Peyer's patch (tissue), 4 donors: ENCODE measurements at regions not wholly inside any gene's neighbourhood (a gene's known extent, or its start where the extent isn't known, plus 50 kb on each side); places are given as distances from the start of the nearest gene placed in this dataset.

Experiments
- DNase-seq, 3 donors: peaks; one replicate each; pipeline ENCODE4 v3.0.0-alpha.2; 2017 to 2019
- H3K27ac ChIP-seq, 4 donors: fragments of 200-600 bp; sonication (generic); one replicate each; pipeline ENCODE4 v1.5.1; 2016 to 2019
- H3K27me3 ChIP-seq, 2 donors: fragments of 200-600 bp; sonication (generic); one replicate each; pipeline ENCODE4 v1.5.1; 2019
- H3K36me3 ChIP-seq, 3 donors: fragments of 200-600 bp; sonication (generic); one replicate each; pipeline ENCODE4 v1.5.1; 2016 to 2019
- H3K4me1 ChIP-seq, 4 donors: fragments of 200-600 bp; sonication (generic); one replicate each; pipeline ENCODE4 v1.5.1; 2016 to 2019
- H3K4me3 ChIP-seq, 4 donors: fragments of 200-600 bp; sonication (generic); 1 replicate in 3 of 4; 2 replicates in 1 of 4; pipeline ENCODE4 v1.5.1; 2016 to 2019; ENCODE audit warnings: mild to moderate bottlenecking in 1 of 4
- H3K9me3 ChIP-seq, 4 donors: fragments of 200-600 bp; sonication (generic); one replicate each; pipeline ENCODE4 v1.5.1; 2016 to 2019; ENCODE audit warnings: mild to moderate bottlenecking in 1 of 4
- POLR2A ChIP-seq, 2 donors: fragments of 450-650 bp; IDR thresholded peaks; one replicate each; pipeline ENCODE4 v1.5.1; 2017; ENCODE audit warnings: antibody characterized with exemption in 2 of 2, mild to moderate bottlenecking in 2 of 2, moderate library complexity in 2 of 2
- TF ChIP-seq, protein P1 (sequence below), 6 experiments: fragments of 450-650 bp in 4 of 6; fragments of 200-600 bp in 2 of 6; sonication (generic) in 1 of 6; IDR thresholded peaks; one replicate each; pipeline ENCODE4 v1.5.1; 2017 to 2019; ENCODE audit warnings: antibody characterized with exemption in 6 of 6, mild to moderate bottlenecking in 3 of 6, moderate library complexity in 1 of 6

DNA sequence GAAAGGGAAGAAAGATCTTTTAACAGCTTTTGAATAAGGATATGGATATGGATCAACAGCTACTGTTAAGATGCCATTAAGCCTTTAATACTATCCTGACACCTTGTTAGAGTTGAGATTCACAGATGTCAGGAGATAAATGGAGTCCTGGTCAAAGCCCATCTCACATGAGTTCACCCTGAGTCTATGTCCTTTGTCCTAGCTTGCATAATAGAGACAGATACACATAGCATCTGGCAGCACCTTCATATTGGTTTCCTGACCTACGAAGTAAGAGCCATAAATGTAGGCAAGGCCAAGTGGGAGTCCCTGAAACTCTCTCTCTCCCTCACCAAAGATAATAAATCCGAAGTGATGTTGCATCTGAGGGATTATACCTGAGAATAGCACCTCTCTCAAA lies 79.1 kb upstream of the F13A1 start:
- Histone ChIP-seq H3K4me3 (no peak overlapping the region), H3K36me3 (no peaks in the 10 kb centered on the region), H3K9me3 (no peaks in the 10 kb centered on the region), H3K4me1 (no peaks in the 10 kb centered on the region), H3K27me3 (no peaks in the 10 kb centered on the region), H3K27ac (no peak overlapping the region)
- no peak for DNase-seq
- TF ChIP-seq POLR2A (IDR thresholded peaks at IDR 0.05) = no peak
- TF ChIP-seq, protein P1, sequence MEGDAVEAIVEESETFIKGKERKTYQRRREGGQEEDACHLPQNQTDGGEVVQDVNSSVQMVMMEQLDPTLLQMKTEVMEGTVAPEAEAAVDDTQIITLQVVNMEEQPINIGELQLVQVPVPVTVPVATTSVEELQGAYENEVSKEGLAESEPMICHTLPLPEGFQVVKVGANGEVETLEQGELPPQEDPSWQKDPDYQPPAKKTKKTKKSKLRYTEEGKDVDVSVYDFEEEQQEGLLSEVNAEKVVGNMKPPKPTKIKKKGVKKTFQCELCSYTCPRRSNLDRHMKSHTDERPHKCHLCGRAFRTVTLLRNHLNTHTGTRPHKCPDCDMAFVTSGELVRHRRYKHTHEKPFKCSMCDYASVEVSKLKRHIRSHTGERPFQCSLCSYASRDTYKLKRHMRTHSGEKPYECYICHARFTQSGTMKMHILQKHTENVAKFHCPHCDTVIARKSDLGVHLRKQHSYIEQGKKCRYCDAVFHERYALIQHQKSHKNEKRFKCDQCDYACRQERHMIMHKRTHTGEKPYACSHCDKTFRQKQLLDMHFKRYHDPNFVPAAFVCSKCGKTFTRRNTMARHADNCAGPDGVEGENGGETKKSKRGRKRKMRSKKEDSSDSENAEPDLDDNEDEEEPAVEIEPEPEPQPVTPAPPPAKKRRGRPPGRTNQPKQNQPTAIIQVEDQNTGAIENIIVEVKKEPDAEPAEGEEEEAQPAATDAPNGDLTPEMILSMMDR (IDR thresholded peaks at IDR 0.05) = no peak

- H3K27me3 ChIP-seq = no peaks in the 10 kb centered on the region
- H3K9me3 ChIP-seq = no peaks in the 10 kb centered on the region
- H3K4me3 ChIP-seq = no peak overlapping the region
- TF ChIP-seq, protein P1 (IDR thresholded peaks at IDR 0.05) = no peak
- TF ChIP-seq POLR2A (IDR thresholded peaks at IDR 0.05) = no peak
- no peak for DNase-seq
- no peak overlapping the region for H3K27ac ChIP-seq
- H3K36me3 ChIP-seq = no peaks in the 10 kb centered on the region
- H3K4me1 ChIP-seq = no peaks in the 10 kb centered on the region
These were observed 80.9 kb upstream of the F13A1 start for GRCh38 chr6:6401401-6401800.

DNA sequence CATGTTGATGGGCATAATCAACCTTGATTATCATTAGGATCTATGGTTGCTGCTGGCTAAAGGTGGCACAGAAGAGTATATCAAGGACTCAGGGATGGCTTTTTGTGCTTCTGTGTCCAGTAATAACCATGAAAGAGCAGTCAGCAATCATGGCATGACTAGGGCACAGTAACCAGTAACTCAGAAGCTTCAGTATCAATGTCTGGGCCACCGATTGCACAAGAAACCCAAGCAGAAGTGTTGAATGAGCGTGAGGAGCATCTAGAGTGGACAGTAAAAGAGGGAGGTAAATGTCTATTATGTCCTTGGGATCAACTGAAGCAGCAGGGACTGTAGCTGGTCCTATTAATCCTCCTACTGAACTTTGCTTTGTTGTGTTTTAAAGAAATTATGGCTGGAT lies 81.5 kb upstream of the F13A1 start:
- H3K36me3 ChIP-seq = no peaks in the 10 kb centered on the region
- H3K27me3 ChIP-seq = no peaks in the 10 kb centered on the region
- no peaks in the 10 kb centered on the region for H3K4me1 ChIP-seq
- H3K27ac ChIP-seq = no peak overlapping the region
- no peak overlapping the region for H3K4me3 ChIP-seq
- H3K9me3 ChIP-seq = no peaks in the 10 kb centered on the region
- no peak for DNase-seq
- TF ChIP-seq, protein P1 (IDR thresholded peaks at IDR 0.05) = no peak
- no peak for TF ChIP-seq POLR2A (IDR thresholded peaks at IDR 0.05)

DNA sequence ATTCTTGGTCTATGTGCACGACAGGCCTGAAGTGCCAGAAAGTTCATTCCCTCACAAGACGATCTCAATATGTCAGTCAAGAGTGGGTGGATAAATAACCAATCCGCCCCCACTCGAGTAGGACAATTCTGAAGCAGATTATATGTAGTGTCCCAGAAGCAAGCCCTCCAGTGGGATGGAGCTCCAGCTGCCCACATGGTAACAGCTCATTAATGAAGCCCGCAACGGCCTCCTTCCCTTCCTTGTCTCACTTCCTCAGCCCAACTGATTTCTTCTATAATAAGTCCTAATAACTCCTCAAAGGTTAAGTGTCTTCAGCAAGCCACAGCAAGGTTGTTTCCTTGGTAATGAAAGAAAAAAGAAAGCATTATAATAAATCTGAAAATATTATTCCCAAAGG lies 82.1 kb upstream of the F13A1 start:
- no peaks in the 10 kb centered on the region for H3K27me3 ChIP-seq
- no peaks in the 10 kb centered on the region for H3K36me3 ChIP-seq
- H3K4me1 ChIP-seq = no peaks in the 10 kb centered on the region
- H3K4me3 ChIP-seq = no peak overlapping the region
- no peaks in the 10 kb centered on the region for H3K9me3 ChIP-seq
- no peak for DNase-seq
- TF ChIP-seq, protein P1 (IDR thresholded peaks at IDR 0.05) = no peak
- no peak for TF ChIP-seq POLR2A (IDR thresholded peaks at IDR 0.05)
- no peak overlapping the region for H3K27ac ChIP-seq

DNA sequence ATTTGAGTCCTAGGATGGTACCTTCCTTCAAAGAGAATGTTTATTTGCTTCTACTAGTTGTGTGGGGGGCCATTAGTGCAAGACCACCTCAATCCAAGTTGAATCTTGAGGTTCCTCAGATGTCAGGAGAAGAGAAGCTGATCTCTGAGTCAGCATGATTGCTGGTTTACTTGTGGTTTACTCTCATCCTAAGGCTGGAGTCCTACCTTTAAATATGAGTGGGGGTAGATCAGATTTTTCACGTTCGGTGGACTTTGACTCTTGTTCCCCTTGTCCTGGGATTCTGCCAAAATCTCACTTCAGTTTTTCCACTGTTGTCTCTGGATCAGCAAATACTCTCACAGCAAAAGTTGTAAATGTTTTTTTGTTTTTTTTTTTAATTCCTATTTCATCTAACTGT lies 84.6 kb upstream of the F13A1 start:
- H3K27me3 ChIP-seq = no peaks in the 10 kb centered on the region
- no peaks in the 10 kb centered on the region for H3K9me3 ChIP-seq
- no peaks in the 10 kb centered on the region for H3K4me1 ChIP-seq
- H3K4me3 ChIP-seq = no peak overlapping the region
- TF ChIP-seq, protein P1 (IDR thresholded peaks at IDR 0.05) = no peak
- no peak for TF ChIP-seq POLR2A (IDR thresholded peaks at IDR 0.05)
- no peak for DNase-seq
- no peaks in the 10 kb centered on the region for H3K36me3 ChIP-seq
- H3K27ac ChIP-seq = no peak overlapping the region

GRCh38 chr6:6405997-6406714 lies 85.7 kb upstream of the F13A1 start:
- H3K4me1 ChIP-seq = no peaks in the 10 kb centered on the region
- TF ChIP-seq POLR2A (IDR thresholded peaks at IDR 0.05) = no peak
- TF ChIP-seq, protein P1 (IDR thresholded peaks at IDR 0.05) = no peak
- no peaks in the 10 kb centered on the region for H3K36me3 ChIP-seq
- DNase-seq = no peak
- H3K27ac ChIP-seq = no peak overlapping the region
- no peaks in the 10 kb centered on the region for H3K9me3 ChIP-seq
- H3K27me3 ChIP-seq = no peaks in the 10 kb centered on the region
- H3K4me3 ChIP-seq = no peak overlapping the region
